ENCODE measurements at regions not wholly inside any gene's neighbourhood (a gene's known extent, or its start where the extent isn't known, plus 50 kb on each side); places are given as distances from the start of the nearest gene placed in this dataset.

DNA sequence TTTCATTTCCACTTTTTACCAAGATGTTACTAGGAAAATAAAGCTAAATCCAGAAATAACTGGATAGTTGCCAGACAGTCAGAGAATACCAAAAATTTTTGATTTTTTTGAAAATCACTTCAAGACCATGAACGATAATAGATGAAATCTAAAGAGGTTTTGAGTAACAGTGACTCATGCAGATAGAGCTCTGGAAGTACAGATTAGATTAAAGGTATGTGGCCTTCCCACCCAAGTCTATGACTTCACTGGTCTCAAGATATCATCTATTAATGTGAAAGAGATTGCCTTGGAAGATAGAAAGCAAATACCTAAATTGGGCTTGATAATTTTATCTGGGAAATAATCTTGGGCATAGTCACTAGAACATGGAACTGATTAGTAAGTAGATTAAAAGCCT lies 415.9 kb downstream of the METTL15 start:
- ChIA-PET CTCF (no interaction called here), POLR2A (no interaction called here)
- no peak for DNase-seq (ENCODE audit: low read depth, low spot score)
- H3K36me3 ChIP-seq (ENCODE audit: control insufficient read depth in 2 of 2, extremely low read depth in 1 of 2, insufficient read depth in 2 of 2, low read length in 2 of 2): no peaks in the 10 kb centered on the region
- H4K20me1 ChIP-seq (replicated peaks; ENCODE audit: control insufficient read depth, extremely low read depth, insufficient read depth, low read length): no peaks in the 10 kb centered on the region
- FAIRE-seq: no peak
- intact Hi-C loops (cut with micrococcal nuclease) (no loop called here), dilution Hi-C loops (cut with MboI; ENCODE audit: extremely low pct_ligation_motif_present, low sequenced_read_pairs) (no loop called here)
- peaks cover 2% of the 10 kb centered on the region for H3K9me3 ChIP-seq (replicated peaks; ENCODE audit: control insufficient read depth, insufficient read depth, low read length)
- no peak overlapping the region for H3K9ac ChIP-seq (replicated peaks; ENCODE audit: extremely low read depth, insufficient read depth, low read length)
- no peak overlapping the region for H3K27ac ChIP-seq (ENCODE audit: insufficient read depth, low read depth, low read length)
- H3K4me1 ChIP-seq (ENCODE audit: control insufficient read depth, extremely low read depth, insufficient read depth, low read length): no peaks in the 10 kb centered on the region
- no peak for TF ChIP-seq POLR2AphosphoS5 (IDR thresholded peaks at IDR 0.05; ENCODE audit: insufficient read depth, low read depth, low read length)
- no peak for TF ChIP-seq MYC (IDR thresholded peaks at IDR 0.05; ENCODE audit: low read depth, low read length)
- TF ChIP-seq EZH2 (IDR thresholded peaks at IDR 0.05; ENCODE audit: borderline replicate concordance, low read depth, low read length, severe bottlenecking): no peak
- TF ChIP-seq JUN (IDR thresholded peaks at IDR 0.05; ENCODE audit: borderline replicate concordance, insufficient read depth, insufficient read length, low read depth): no peak
- no peak for TF ChIP-seq MAX (IDR thresholded peaks at IDR 0.05; ENCODE audit: insufficient read depth, insufficient read length)
- no peak for TF ChIP-seq FOS (IDR thresholded peaks at IDR 0.05; ENCODE audit: borderline replicate concordance, insufficient read depth, low read length)
- no peak for TF ChIP-seq POLR2A (IDR thresholded peaks at IDR 0.05; ENCODE audit: low read depth, low read length)
- TF ChIP-seq, protein P1, sequence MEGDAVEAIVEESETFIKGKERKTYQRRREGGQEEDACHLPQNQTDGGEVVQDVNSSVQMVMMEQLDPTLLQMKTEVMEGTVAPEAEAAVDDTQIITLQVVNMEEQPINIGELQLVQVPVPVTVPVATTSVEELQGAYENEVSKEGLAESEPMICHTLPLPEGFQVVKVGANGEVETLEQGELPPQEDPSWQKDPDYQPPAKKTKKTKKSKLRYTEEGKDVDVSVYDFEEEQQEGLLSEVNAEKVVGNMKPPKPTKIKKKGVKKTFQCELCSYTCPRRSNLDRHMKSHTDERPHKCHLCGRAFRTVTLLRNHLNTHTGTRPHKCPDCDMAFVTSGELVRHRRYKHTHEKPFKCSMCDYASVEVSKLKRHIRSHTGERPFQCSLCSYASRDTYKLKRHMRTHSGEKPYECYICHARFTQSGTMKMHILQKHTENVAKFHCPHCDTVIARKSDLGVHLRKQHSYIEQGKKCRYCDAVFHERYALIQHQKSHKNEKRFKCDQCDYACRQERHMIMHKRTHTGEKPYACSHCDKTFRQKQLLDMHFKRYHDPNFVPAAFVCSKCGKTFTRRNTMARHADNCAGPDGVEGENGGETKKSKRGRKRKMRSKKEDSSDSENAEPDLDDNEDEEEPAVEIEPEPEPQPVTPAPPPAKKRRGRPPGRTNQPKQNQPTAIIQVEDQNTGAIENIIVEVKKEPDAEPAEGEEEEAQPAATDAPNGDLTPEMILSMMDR (IDR thresholded peaks at IDR 0.05; ENCODE audit: extremely low read depth in 1 of 2, insufficient read depth in 1 of 2, low read depth in 1 of 2, low read length in 2 of 2): no peak
- no peak for TF ChIP-seq GATA2 (IDR thresholded peaks at IDR 0.05; ENCODE audit: insufficient read depth, insufficient read length, low read depth, low read length)
- no peaks in the 10 kb centered on the region for H3K79me2 ChIP-seq (ENCODE audit: control insufficient read depth, insufficient read depth, low read length)
- H3K4me3 ChIP-seq (replicated peaks in 1 of 3; ENCODE audit: insufficient read depth in 1 of 3, low read depth in 1 of 3, low read length in 3 of 3): no peak overlapping the region
- no TSS peak for BruUV-seq (replicated peaks)
- no peak overlapping the region for H2AFZ ChIP-seq (ENCODE audit: low read depth, low read length)
- H3K9me1 ChIP-seq (replicated peaks; ENCODE audit: control insufficient read depth, extremely low read depth, insufficient read depth, low read length): no peaks in the 10 kb centered on the region
- H3K27me3 ChIP-seq (ENCODE audit: control insufficient read depth in 2 of 2, insufficient read depth in 2 of 2, low read length in 2 of 2): no peaks in the 10 kb centered on the region
- H3K4me2 ChIP-seq (ENCODE audit: insufficient read depth, low read length): no peak overlapping the region
